Smooth muscle cell (in vitro differentiated cells): ENCODE measurements at regions not wholly inside any gene's neighbourhood (a gene's known extent, or its start where the extent isn't known, plus 50 kb on each side); places are given as distances from the start of the nearest gene placed in this dataset.

ENCODE experiments used
- DNase-seq: peaks from one replicate; lab custom pipeline; 2025; ENCODE audit not compliant: unreplicated experiment; lab: John Stamatoyannopoulos, UW
- H2AFZ ChIP-seq: fragments of 200-600 bp; sonication (generic); 2 replicates; pipeline ENCODE4 v1.6.0; 2016; ENCODE audit warnings: antibody characterized with exemption, low read depth, mild to moderate bottlenecking
- H3F3A ChIP-seq: fragments of 200-600 bp; sonication (generic); 2 replicates; pipeline ENCODE4 v1.6.0; 2017; ENCODE audit warnings: antibody characterized with exemption, low read depth
- H3K27ac ChIP-seq: fragments of 200-600 bp; sonication (generic); 2 replicates; pipeline ENCODE4 v1.5.1; 2016; ENCODE audit warnings: low read depth, mild to moderate bottlenecking
- H3K27me3 ChIP-seq: fragments of 200-600 bp; sonication (generic); 2 replicates; pipeline ENCODE4 v1.6.1; 2016; ENCODE audit warnings: low read depth, mild to moderate bottlenecking
- H3K36me3 ChIP-seq: fragments of 200-600 bp; sonication (generic); 2 replicates; pipeline ENCODE4 v1.5.1; 2016; ENCODE audit warnings: low read depth
- H3K4me1 ChIP-seq: fragments of 200-600 bp; sonication (generic); 2 replicates; pipeline ENCODE4 v1.5.1; 2016; ENCODE audit warnings: low read depth
- H3K4me2 ChIP-seq: fragments of 200-600 bp; sonication (generic); 2 replicates; pipeline ENCODE4 v1.6.0; 2016; ENCODE audit warnings: mild to moderate bottlenecking
- H3K4me3 ChIP-seq: fragments of 200-600 bp; sonication (generic); 2 replicates; pipeline ENCODE4 v1.5.1; 2016; ENCODE audit warnings: mild to moderate bottlenecking
- H3K79me2 ChIP-seq: fragments of 200-600 bp; sonication (generic); 2 replicates; pipeline ENCODE4 v1.6.0; 2016; ENCODE audit warnings: low read depth, mild to moderate bottlenecking
- H3K9ac ChIP-seq: fragments of 200-600 bp; sonication (generic); 2 replicates; pipeline ENCODE4 v1.6.0; 2016; ENCODE audit warnings: low read depth
- H3K9me3 ChIP-seq: fragments of 200-600 bp; sonication (generic); replicated peaks from 2 replicates; pipeline ENCODE4 v1.5.1; 2016; ENCODE audit warnings: low read depth
- H4K20me1 ChIP-seq: fragments of 200-600 bp; sonication (generic); 2 replicates; pipeline ENCODE4 v1.6.0; 2016; ENCODE audit warnings: low read depth
- CTCF ChIP-seq: fragments of 200-600 bp; sonication (generic); IDR thresholded peaks from 2 replicates; pipeline ENCODE4 v1.5.1; 2017; ENCODE audit warnings: borderline replicate concordance, mild to moderate bottlenecking, antibody characterized with exemption; ENCODE audit not compliant: insufficient read depth, poor library complexity, severe bottlenecking
- WGBS: methylation state at CpG from one replicate; pipeline ENCODE4 v1.1.7; 2016; ENCODE audit warnings: low lambda C conversion rate; 5-methylcytosine and 5-hydroxymethylcytosine counted together

DNA sequence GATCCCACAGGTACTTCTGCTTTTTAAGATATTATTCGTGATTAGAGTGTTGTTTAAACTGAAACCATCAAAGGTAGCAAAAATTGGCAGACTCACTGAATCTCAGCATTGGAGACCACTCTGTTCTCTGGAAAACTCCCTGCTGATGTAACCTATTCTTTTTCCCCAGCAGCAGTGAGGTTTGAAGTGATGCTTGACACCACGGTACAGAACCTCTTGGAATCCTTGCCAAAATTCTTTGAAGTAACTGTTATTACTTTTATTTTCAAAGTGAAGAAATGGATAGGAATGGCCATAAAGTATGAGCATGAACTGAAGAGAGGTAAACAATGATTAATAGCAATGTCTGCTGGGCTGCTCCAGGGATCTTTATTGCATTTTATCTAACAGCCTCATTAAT, 66.4 kb upstream of the KL start:
- no peak overlapping the region for H2AFZ ChIP-seq
- no peak for DNase-seq
- WGBS: 77% methylated on average over 2 of the region's 2 CpGs
- no peak overlapping the region for H3K4me2 ChIP-seq
- H3F3A ChIP-seq: no peaks in the 10 kb centered on the region
- H3K4me1 ChIP-seq: no peaks in the 10 kb centered on the region
- no peaks in the 10 kb centered on the region for H3K79me2 ChIP-seq
- H3K9ac ChIP-seq: no peak overlapping the region
- no peak overlapping the region for H3K4me3 ChIP-seq
- H3K36me3 ChIP-seq: no peaks in the 10 kb centered on the region
- no peak overlapping the region for H3K27ac ChIP-seq
- H3K27me3 ChIP-seq: peaks cover 7% of the 10 kb centered on the region
- H4K20me1 ChIP-seq: no peaks in the 10 kb centered on the region
- no peak for TF ChIP-seq CTCF
- no peaks in the 10 kb centered on the region for H3K9me3 ChIP-seq

GRCh38 chr13:32951580-32951979, 64.6 kb upstream of the KL start:
- no peaks in the 10 kb centered on the region for H4K20me1 ChIP-seq
- H3K4me3 ChIP-seq: no peak overlapping the region
- no peaks in the 10 kb centered on the region for H3K79me2 ChIP-seq
- TF ChIP-seq CTCF: no peak
- WGBS: 100% methylated on average over 1 of the region's 1 CpG
- no peaks in the 10 kb centered on the region for H3F3A ChIP-seq
- H3K27me3 ChIP-seq: peaks cover 7% of the 10 kb centered on the region
- H3K27ac ChIP-seq: no peak overlapping the region
- H3K9ac ChIP-seq: no peak overlapping the region
- H3K9me3 ChIP-seq: no peaks in the 10 kb centered on the region
- H3K4me2 ChIP-seq: no peak overlapping the region
- no peak overlapping the region for H2AFZ ChIP-seq
- DNase-seq: no peak
- H3K4me1 ChIP-seq: no peaks in the 10 kb centered on the region
- H3K36me3 ChIP-seq: no peaks in the 10 kb centered on the region

DNA sequence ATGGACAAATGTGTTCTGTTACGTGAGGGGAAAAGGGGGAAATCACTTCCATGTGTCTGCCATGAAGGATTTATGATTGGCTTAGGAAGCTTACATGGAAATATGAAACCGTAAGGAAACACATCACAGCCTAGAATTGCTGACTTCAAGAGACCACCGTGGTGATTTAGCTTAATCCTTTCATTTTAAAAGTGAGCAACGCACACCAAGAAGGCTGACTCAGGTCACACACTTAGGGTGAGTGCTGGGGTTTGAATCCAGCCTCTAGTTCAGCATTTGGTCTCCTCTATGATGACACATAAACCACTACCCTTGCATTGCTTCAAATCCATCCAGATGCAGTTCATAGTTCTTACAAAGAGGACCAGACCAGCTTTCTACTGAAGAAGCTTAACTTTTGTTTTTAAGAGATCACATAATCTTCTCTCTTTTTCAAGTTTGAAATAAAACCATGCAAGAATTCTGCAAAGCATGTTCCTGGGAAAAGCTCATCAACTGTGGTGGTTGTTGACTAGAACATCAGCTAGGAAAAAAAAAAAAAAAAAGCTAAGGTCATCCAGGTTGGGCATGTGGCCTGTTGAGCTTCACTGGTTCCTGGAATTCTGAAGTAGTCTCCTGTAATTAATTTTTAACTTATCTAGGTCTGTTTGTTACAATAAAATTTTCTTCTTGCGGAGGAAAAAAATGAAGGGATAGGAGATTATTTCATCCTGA, 60.2 kb upstream of the KL start:
- Histone ChIP-seq H3K36me3 (no peaks in the 10 kb centered on the region), H3K27me3 (no peaks in the 10 kb centered on the region), H3K4me3 (no peak overlapping the region), H2AFZ (no peak overlapping the region), H3K27ac (no peak overlapping the region), H3K4me2 (no peak overlapping the region), H3K4me1 (no peaks in the 10 kb centered on the region), H4K20me1 (no peaks in the 10 kb centered on the region), H3F3A (no peaks in the 10 kb centered on the region), H3K9ac (no peak overlapping the region), H3K9me3 (no peaks in the 10 kb centered on the region), H3K79me2 (no peaks in the 10 kb centered on the region)
- WGBS: 76% methylated on average over 5 of the region's 5 CpGs
- no peak for DNase-seq
- no peak for TF ChIP-seq CTCF

GRCh38 chr13:32956595-32956933, 59.7 kb upstream of the KL start:
- H3K9ac ChIP-seq: no peak overlapping the region
- no peaks in the 10 kb centered on the region for H3K36me3 ChIP-seq
- H3K9me3 ChIP-seq: no peaks in the 10 kb centered on the region
- H3K27ac ChIP-seq: no peak overlapping the region
- 95% methylated on average over 1 of the region's 1 CpG for WGBS
- no peak overlapping the region for H3K4me3 ChIP-seq
- no peaks in the 10 kb centered on the region for H4K20me1 ChIP-seq
- no peak for DNase-seq
- H2AFZ ChIP-seq: no peak overlapping the region
- H3K4me1 ChIP-seq: no peaks in the 10 kb centered on the region
- H3F3A ChIP-seq: no peaks in the 10 kb centered on the region
- H3K79me2 ChIP-seq: no peaks in the 10 kb centered on the region
- TF ChIP-seq CTCF: no peak
- no peak overlapping the region for H3K4me2 ChIP-seq
- H3K27me3 ChIP-seq: no peaks in the 10 kb centered on the region
